GM23338 (cell line): ENCODE measurements at regions not wholly inside any gene's neighbourhood (a gene's known extent, or its start where the extent isn't known, plus 50 kb on each side); places are given as distances from the start of the nearest gene placed in this dataset.

Source experiments
- ATAC-seq: fragments of 200-7000 bp; cut with Tn5 transposase; 3 replicates; pipeline ENCODE4 v1.9.1; 2020
- DNase-seq: peaks from one replicate; pipeline ENCODE4 v3.0.0-alpha.2; 2015; ENCODE audit warnings: low spot score
- H2AFZ ChIP-seq: fragments of 200-600 bp; sonication (generic); 2 replicates; pipeline ENCODE4 v1.8.0; 2016; ENCODE audit warnings: antibody characterized with exemption, mild to moderate bottlenecking, moderate library complexity
- H3F3A ChIP-seq: fragments of 200-600 bp; sonication (generic); replicated peaks from 2 replicates; pipeline ENCODE4 v1.8.0; 2017; ENCODE audit warnings: antibody characterized with exemption, mixed run types, low read depth
- H3K27ac ChIP-seq: fragments of 200-600 bp; sonication (generic); 2 replicates; pipeline ENCODE4 v1.6.1; 2016; ENCODE audit warnings: low read depth
- H3K27me3 ChIP-seq: fragments of 200-600 bp; sonication (generic); 2 replicates; pipeline ENCODE4 v1.8.0; 2016; ENCODE audit warnings: mild to moderate bottlenecking, mixed run types, moderate library complexity; ENCODE audit not compliant: insufficient read depth
- H3K36me3 ChIP-seq: fragments of 200-600 bp; sonication (generic); 2 replicates; pipeline ENCODE4 v1.8.0; 2016; ENCODE audit warnings: mild to moderate bottlenecking; ENCODE audit not compliant: insufficient read depth
- H3K4me1 ChIP-seq: fragments of 200-600 bp; sonication (generic); 2 replicates; pipeline ENCODE4 v1.8.0; 2016; ENCODE audit warnings: mild to moderate bottlenecking, moderate library complexity; ENCODE audit not compliant: insufficient read depth
- H3K4me2 ChIP-seq: fragments of 200-600 bp; sonication (generic); 2 replicates; pipeline ENCODE4 v1.7.1; 2017; ENCODE audit warnings: mixed run types
- H3K4me3 ChIP-seq: fragments of 200-600 bp; sonication (generic); 2 replicates; pipeline ENCODE4 v1.6.1; 2016; ENCODE audit warnings: mixed run types
- H3K79me2 ChIP-seq: fragments of 200-600 bp; sonication (generic); replicated peaks from 2 replicates; pipeline ENCODE4 v1.8.0; 2017; ENCODE audit warnings: mild to moderate bottlenecking; ENCODE audit not compliant: insufficient read depth
- H3K9me2 ChIP-seq: fragments of 200-600 bp; sonication (generic); 2 replicates; pipeline ENCODE4 v1.8.0; 2017; ENCODE audit not compliant: insufficient read depth
- H4K20me1 ChIP-seq: fragments of 200-600 bp; sonication (generic); replicated peaks from 2 replicates; pipeline ENCODE4 v1.8.0; 2017; ENCODE audit warnings: mild to moderate bottlenecking; ENCODE audit not compliant: insufficient read depth
- H3K27ac Mint-ChIP-seq: 2 replicates; pipeline ENCODE4 v1.8.0; 2020; ENCODE audit warnings: inconsistent platforms, mild to moderate bottlenecking, moderate library complexity, mixed read lengths
- H3K27me3 Mint-ChIP-seq: 3 replicates; pipeline ENCODE4 v1.8.0; 2022; ENCODE audit warnings: low read depth, mild to moderate bottlenecking, moderate library complexity, mixed read lengths, inconsistent platforms; ENCODE audit not compliant: insufficient read depth, poor library complexity
- H3K36me3 Mint-ChIP-seq: 3 replicates; pipeline ENCODE4 v1.8.0; 2021; ENCODE audit warnings: low read depth, mild to moderate bottlenecking, inconsistent platforms, moderate library complexity, mixed read lengths
- H3K4me1 Mint-ChIP-seq: 3 replicates; pipeline ENCODE4 v1.8.0; 2020; ENCODE audit warnings: mild to moderate bottlenecking, inconsistent platforms, mixed read lengths
- H3K4me3 Mint-ChIP-seq: 3 replicates; pipeline ENCODE4 v1.8.0; 2021; ENCODE audit warnings: moderate library complexity, mild to moderate bottlenecking, inconsistent platforms, mixed read lengths
- H3K9me3 Mint-ChIP-seq: 3 replicates; pipeline ENCODE4 v1.8.0; 2020; ENCODE audit warnings: moderate library complexity, mild to moderate bottlenecking, inconsistent platforms, mixed read lengths
- CREB1 ChIP-seq: fragments of 250-450 bp; sonication (Bioruptor Pico); IDR thresholded peaks from 2 replicates; pipeline ENCODE4 v1.5.0; 2020; ENCODE audit warnings: low read depth, mild to moderate bottlenecking, moderate library complexity
- CTCF ChIP-seq, 2 experiments: fragments of 200-600 bp in 1 of 2; sonication (generic) in 1 of 2; conservative IDR thresholded peaks; 2 replicates each; pipeline versions ENCODE4 v1.5.1 to v1.6.1; 2016 to 2017; ENCODE audit warnings: antibody characterized with exemption in 2 of 2, low read depth in 2 of 2, mild to moderate bottlenecking in 2 of 2, moderate library complexity in 1 of 2
- ETS1 ChIP-seq: IDR thresholded peaks from 2 replicates; pipeline ENCODE4 v1.6.1; 2016; ENCODE audit warnings: antibody characterized with exemption
- EZH2 ChIP-seq: fragments of 200-600 bp; sonication (generic); IDR thresholded peaks from one replicate; pipeline ENCODE4 v1.8.0; 2017; ENCODE audit warnings: antibody characterized with exemption, mild to moderate bottlenecking, low read depth; ENCODE audit not compliant: unreplicated experiment
- EZH2phosphoT487 ChIP-seq: fragments of 200-600 bp; sonication (generic); IDR thresholded peaks from one replicate; pipeline ENCODE4 v1.8.1; 2018; ENCODE audit warnings: antibody characterized with exemption; ENCODE audit not compliant: unreplicated experiment
- JUNB ChIP-seq: IDR thresholded peaks from one replicate; pipeline ENCODE4 v1.6.1; 2016; ENCODE audit warnings: antibody characterized with exemption; ENCODE audit not compliant: unreplicated experiment
- NANOG ChIP-seq: IDR thresholded peaks from 2 replicates; pipeline ENCODE4 v1.6.1; 2016; ENCODE audit warnings: antibody characterized with exemption, borderline replicate concordance
- POLR2AphosphoS5 ChIP-seq: IDR thresholded peaks from 2 replicates; pipeline ENCODE4 v1.6.1; 2016; ENCODE audit warnings: antibody characterized with exemption, low read depth
- STAT1 ChIP-seq: IDR thresholded peaks from one replicate; pipeline ENCODE4 v1.6.1; 2016; ENCODE audit warnings: antibody characterized with exemption; ENCODE audit not compliant: unreplicated experiment
- ZNF114 ChIP-seq: fragments of 250-450 bp; sonication (Bioruptor Pico); IDR thresholded peaks from 2 replicates; pipeline ENCODE4 v1.5.0; 2020; ENCODE audit warnings: mild to moderate bottlenecking, moderate library complexity
- ZNF331 ChIP-seq: fragments of 250-450 bp; sonication (Bioruptor Pico); IDR thresholded peaks from 2 replicates; pipeline ENCODE4 v1.5.0; 2020; ENCODE audit warnings: low read depth, mild to moderate bottlenecking, moderate library complexity
- ZNF462 ChIP-seq: fragments of 250-450 bp; sonication (Bioruptor Pico); IDR thresholded peaks from 2 replicates; pipeline ENCODE4 v1.5.0; 2020; ENCODE audit warnings: mild to moderate bottlenecking, moderate library complexity
- TF ChIP-seq, protein P1 (sequence below): IDR thresholded peaks from one replicate; pipeline ENCODE4 v1.6.1; 2018; ENCODE audit warnings: antibody characterized with exemption; ENCODE audit not compliant: unreplicated experiment

GRCh38 chr16:65789161-65789945, 577.1 kb upstream of the CDH5 start:
- H3K4me3 ChIP-seq: no peak overlapping the region
- Mint-ChIP-seq H3K9me3 (no peaks in the 10 kb centered on the region), H3K4me1 (peaks cover 5% of the 10 kb centered on the region; the same call in 2 of the 3 replicates), H3K27ac (no peak overlapping the region; the same call in 1 of the 2 replicates), H3K27me3 (peaks cover 2% of the 10 kb centered on the region), H3K36me3 (no peaks in the 10 kb centered on the region), H3K4me3 (no peak overlapping the region)
- no peaks in the 10 kb centered on the region for H3K4me1 ChIP-seq
- H3K27me3 ChIP-seq: no peaks in the 10 kb centered on the region
- no peak overlapping the region for H3K27ac ChIP-seq
- H3K36me3 ChIP-seq: no peaks in the 10 kb centered on the region
- ATAC-seq (no peak), DNase-seq (no peak)
- H3K9me2 ChIP-seq: no peaks in the 10 kb centered on the region
- TF ChIP-seq POLR2AphosphoS5: no peak
- no peak for TF ChIP-seq STAT1
- TF ChIP-seq NANOG: no peak
- no peak for TF ChIP-seq JUNB
- TF ChIP-seq ZNF462 (CRISPR knock-in tag): no peak
- TF ChIP-seq CTCF (conservative IDR thresholded peaks at IDR 0.05; ENCODE audit: low read depth in 2 of 2): no peak
- no peak for TF ChIP-seq ZNF331 (CRISPR knock-in tag)
- no peak for TF ChIP-seq ZNF114 (CRISPR knock-in tag)
- TF ChIP-seq CREB1 (CRISPR knock-in tag): no peak
- TF ChIP-seq, protein P1, sequence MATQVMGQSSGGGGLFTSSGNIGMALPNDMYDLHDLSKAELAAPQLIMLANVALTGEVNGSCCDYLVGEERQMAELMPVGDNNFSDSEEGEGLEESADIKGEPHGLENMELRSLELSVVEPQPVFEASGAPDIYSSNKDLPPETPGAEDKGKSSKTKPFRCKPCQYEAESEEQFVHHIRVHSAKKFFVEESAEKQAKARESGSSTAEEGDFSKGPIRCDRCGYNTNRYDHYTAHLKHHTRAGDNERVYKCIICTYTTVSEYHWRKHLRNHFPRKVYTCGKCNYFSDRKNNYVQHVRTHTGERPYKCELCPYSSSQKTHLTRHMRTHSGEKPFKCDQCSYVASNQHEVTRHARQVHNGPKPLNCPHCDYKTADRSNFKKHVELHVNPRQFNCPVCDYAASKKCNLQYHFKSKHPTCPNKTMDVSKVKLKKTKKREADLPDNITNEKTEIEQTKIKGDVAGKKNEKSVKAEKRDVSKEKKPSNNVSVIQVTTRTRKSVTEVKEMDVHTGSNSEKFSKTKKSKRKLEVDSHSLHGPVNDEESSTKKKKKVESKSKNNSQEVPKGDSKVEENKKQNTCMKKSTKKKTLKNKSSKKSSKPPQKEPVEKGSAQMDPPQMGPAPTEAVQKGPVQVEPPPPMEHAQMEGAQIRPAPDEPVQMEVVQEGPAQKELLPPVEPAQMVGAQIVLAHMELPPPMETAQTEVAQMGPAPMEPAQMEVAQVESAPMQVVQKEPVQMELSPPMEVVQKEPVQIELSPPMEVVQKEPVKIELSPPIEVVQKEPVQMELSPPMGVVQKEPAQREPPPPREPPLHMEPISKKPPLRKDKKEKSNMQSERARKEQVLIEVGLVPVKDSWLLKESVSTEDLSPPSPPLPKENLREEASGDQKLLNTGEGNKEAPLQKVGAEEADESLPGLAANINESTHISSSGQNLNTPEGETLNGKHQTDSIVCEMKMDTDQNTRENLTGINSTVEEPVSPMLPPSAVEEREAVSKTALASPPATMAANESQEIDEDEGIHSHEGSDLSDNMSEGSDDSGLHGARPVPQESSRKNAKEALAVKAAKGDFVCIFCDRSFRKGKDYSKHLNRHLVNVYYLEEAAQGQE: no peak
- TF ChIP-seq EZH2: no peak
- no peak for TF ChIP-seq ETS1
- no peak for TF ChIP-seq EZH2phosphoT487
- H3K79me2 ChIP-seq: no peaks in the 10 kb centered on the region
- H3K4me2 ChIP-seq: no peak overlapping the region
- H4K20me1 ChIP-seq: no peaks in the 10 kb centered on the region
- no peaks in the 10 kb centered on the region for H3F3A ChIP-seq
- H2AFZ ChIP-seq: no peak overlapping the region
